Body of pancreas (tissue), 4 donors: ENCODE measurements at regions not wholly inside any gene's neighbourhood (a gene's known extent, or its start where the extent isn't known, plus 50 kb on each side); places are given as distances from the start of the nearest gene placed in this dataset.

Experiments used
- ATAC-seq: fragments of 150-250 bp; one replicate; pipeline ENCODE4 v1.9.1; 2016
- DNase-seq, 4 donors: peaks; one replicate each; pipeline ENCODE4 v3.0.0-alpha.2; 2019
- H3K27ac ChIP-seq, 4 donors: fragments of 200-600 bp; sonication (generic); 1 replicate in 3 of 4; 2 replicates in 1 of 4; pipeline versions ENCODE4 v1.5.1 to v1.6.1; 2016 to 2019; ENCODE audit warnings: mild to moderate bottlenecking in 1 of 4, mixed read lengths in 1 of 4, moderate library complexity in 1 of 4
- H3K27me3 ChIP-seq, 2 donors: fragments of 200-600 bp; sonication (generic); one replicate each; pipeline ENCODE4 v1.6.0; 2016; ENCODE audit warnings: mild to moderate bottlenecking in 1 of 2
- H3K36me3 ChIP-seq, 2 donors: fragments of 200-600 bp; sonication (generic); replicated peaks in 1 of 2; 2 replicates each; pipeline ENCODE4 v1.5.1; 2016; ENCODE audit warnings: low read depth in 2 of 2; ENCODE audit not compliant: insufficient read depth in 1 of 2
- H3K4me1 ChIP-seq: fragments of 200-600 bp; sonication (generic); one replicate; pipeline ENCODE4 v1.6.0; 2016
- H3K4me3 ChIP-seq, 2 donors: fragments of 200-600 bp; sonication (generic); 1 replicate in 1 of 2; 2 replicates in 1 of 2; pipeline ENCODE4 v1.5.1; 2016 to 2019
- H3K9me3 ChIP-seq, 3 donors: fragments of 200-600 bp; sonication (generic); 1 replicate in 2 of 3; 2 replicates in 1 of 3; pipeline ENCODE4 v1.5.1; 2016
- CTCF ChIP-seq, 7 experiments: fragments of 450-650 bp in 4 of 7; fragments of 200-600 bp in 3 of 7; sonication (generic) in 3 of 7; IDR thresholded peaks; one replicate each; pipeline ENCODE4 v1.5.1; 2016 to 2019; ENCODE audit warnings: antibody characterized with exemption in 7 of 7
- POLR2A ChIP-seq, 3 donors: fragments of 450-650 bp; IDR thresholded peaks; one replicate each; pipeline ENCODE4 v1.6.1; 2016; ENCODE audit warnings: antibody characterized with exemption in 3 of 3, mild to moderate bottlenecking in 2 of 3
- WGBS, 2 donors: methylation state at CpG; one replicate each; pipeline ENCODE4 v1.1.5; 2017; 5-methylcytosine and 5-hydroxymethylcytosine counted together
- intact Hi-C: fragments of 100-400 bp; cut with DNase I; formaldehyde crosslinking; loops from one replicate; pipeline ENCODE4 v1.15.1; 2023

GRCh38 chr21:35401476-35401875 is 352.4 kb upstream of the RUNX1 start:
- Histone ChIP-seq H3K4me1 (no peaks in the 10 kb centered on the region), H3K9me3 (no peaks in the 10 kb centered on the region), H3K4me3 (no peak overlapping the region), H3K27ac (no peak overlapping the region), H3K27me3 (no peaks in the 10 kb centered on the region), H3K36me3 (no peaks in the 10 kb centered on the region)
- DNase-seq (no peak), ATAC-seq (no peak)
- TF ChIP-seq POLR2A (IDR thresholded peaks at IDR 0.05), result no peak
- TF ChIP-seq CTCF (IDR thresholded peaks at IDR 0.05), result no peak
- 51 to 55% methylated on average over 4 of the region's 4 CpGs for WGBS, 2 donors
- intact Hi-C loops, result loop anchor here (10.0 kb wide), 1 partner anchor 657 kb away; no protein-coding TSS in a partner anchor

DNA sequence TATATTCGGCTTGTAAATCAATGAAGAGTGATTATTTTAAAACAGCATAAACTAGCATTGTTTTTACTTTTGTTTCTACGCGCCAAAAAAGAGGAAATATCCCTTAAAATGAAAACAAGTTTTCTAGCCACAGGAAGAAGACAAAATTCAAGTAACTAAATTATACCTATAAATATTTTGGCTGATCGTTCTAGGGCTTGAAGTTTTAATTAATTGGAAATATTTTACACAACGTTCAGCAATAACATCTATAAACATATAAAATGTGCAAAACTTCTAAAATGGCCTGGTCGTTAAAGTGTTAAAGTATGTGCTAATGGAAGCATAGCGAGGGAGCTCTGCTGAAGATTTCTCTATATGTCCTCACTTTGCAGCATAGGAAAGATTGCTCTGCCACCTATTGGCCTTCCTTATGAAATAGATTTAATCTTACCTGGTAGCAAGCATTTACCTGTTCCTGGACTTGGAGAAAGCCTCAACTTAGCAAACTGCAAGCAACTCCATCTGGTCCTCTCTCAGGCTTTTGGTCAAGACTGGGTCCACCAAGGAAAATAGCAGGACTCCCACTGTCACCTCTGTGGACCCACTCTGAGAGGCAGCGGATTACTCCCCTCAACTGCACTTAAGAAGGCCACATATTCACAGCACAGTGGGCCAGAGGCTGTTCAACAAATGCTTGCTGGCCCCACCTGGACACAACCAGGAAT is 351.3 kb upstream of the RUNX1 start:
- peak; percentile 20 to 50 (median 26) for DNase-seq
- intact Hi-C loops, result loop anchor here (10.0 kb wide), 1 partner anchor 656 kb away; no protein-coding TSS in a partner anchor

GRCh38 chr21:35399706-35400105 is 350.6 kb upstream of the RUNX1 start:
- Histone ChIP-seq H3K4me1 (no peaks in the 10 kb centered on the region), H3K4me3 (no peak overlapping the region), H3K9me3 (no peaks in the 10 kb centered on the region), H3K36me3 (no peaks in the 10 kb centered on the region), H3K27me3 (no peaks in the 10 kb centered on the region), H3K27ac (no peak overlapping the region)
- no peak for ATAC-seq
- intact Hi-C loops, result loop anchor here (10.0 kb wide), 2 partner anchors 505 to 655 kb away; no protein-coding TSS in a partner anchor
- 47 to 54% methylated on average over 5 of the region's 5 CpGs for WGBS, 2 donors
- TF ChIP-seq POLR2A (IDR thresholded peaks at IDR 0.05) (no peak), CTCF (IDR thresholded peaks at IDR 0.05) (no peak)
- no peak for DNase-seq

More for the DNA sequence above, 351.3 kb upstream of the RUNX1 start:
- Histone ChIP-seq H3K27ac (no peak overlapping the region), H3K36me3 (no peaks in the 10 kb centered on the region), H3K9me3 (no peaks in the 10 kb centered on the region), H3K4me3 (no peak overlapping the region), H3K4me1 (no peaks in the 10 kb centered on the region), H3K27me3 (no peaks in the 10 kb centered on the region)
- ATAC-seq, result peak; percentile 89
- WGBS, 2 donors, result 29 to 31% methylated on average over 8 of the region's 8 CpGs
- TF ChIP-seq POLR2A (IDR thresholded peaks at IDR 0.05) (no peak), CTCF (IDR thresholded peaks at IDR 0.05) (peak; percentile 26 to 86 (median 67))

- Histone ChIP-seq H3K27ac (no peak overlapping the region), H3K36me3 (no peaks in the 10 kb centered on the region), H3K9me3 (no peaks in the 10 kb centered on the region), H3K4me3 (no peak overlapping the region), H3K4me1 (no peaks in the 10 kb centered on the region), H3K27me3 (no peaks in the 10 kb centered on the region)
- 50 to 61% methylated on average over 7 of the region's 7 CpGs for WGBS, 2 donors
- intact Hi-C loops, result loop anchor here (10.0 kb wide), 1 partner anchor 504 kb away; no protein-coding TSS in a partner anchor
- ATAC-seq (no peak), DNase-seq (no peak)
- TF ChIP-seq POLR2A (IDR thresholded peaks at IDR 0.05) (no peak), CTCF (IDR thresholded peaks at IDR 0.05) (no peak)
Measured at GRCh38 chr21:35399002-35399530, 350.0 kb upstream of the RUNX1 start.
